GM23248 (cell line): ENCODE measurements at regions not wholly inside any gene's neighbourhood (a gene's known extent, or its start where the extent isn't known, plus 50 kb on each side); places are given as distances from the start of the nearest gene placed in this dataset.

ENCODE experiments used
- DNase-seq: peaks from one replicate; pipeline ENCODE4 v3.0.0-alpha.2; 2015
- H2AFZ ChIP-seq: fragments of 200-600 bp; sonication (generic); 2 replicates; pipeline ENCODE4 v1.6.1; 2016; ENCODE audit warnings: antibody characterized with exemption
- H3F3A ChIP-seq: fragments of 200-600 bp; sonication (generic); 2 replicates; pipeline ENCODE4 v1.6.1; 2016; ENCODE audit warnings: mild to moderate bottlenecking, antibody characterized with exemption, mixed run types; ENCODE audit not compliant: insufficient read depth
- H3K27ac ChIP-seq: fragments of 200-600 bp; sonication (generic); 2 replicates; pipeline ENCODE4 v1.5.1; 2016; ENCODE audit warnings: mild to moderate bottlenecking
- H3K27me3 ChIP-seq: fragments of 200-600 bp; sonication (generic); replicated peaks from 2 replicates; pipeline ENCODE4 v1.6.1; 2016; ENCODE audit warnings: mild to moderate bottlenecking; ENCODE audit not compliant: insufficient read depth
- H3K36me3 ChIP-seq: fragments of 200-600 bp; sonication (generic); 2 replicates; pipeline ENCODE4 v1.6.1; 2016; ENCODE audit warnings: low read depth, mild to moderate bottlenecking
- H3K4me1 ChIP-seq: fragments of 200-600 bp; sonication (generic); 2 replicates; pipeline ENCODE4 v1.6.1; 2016; ENCODE audit warnings: mild to moderate bottlenecking; ENCODE audit not compliant: insufficient read depth
- H3K4me2 ChIP-seq: fragments of 200-600 bp; sonication (generic); one replicate; pipeline ENCODE4 v1.6.1; 2016; ENCODE audit warnings: mild to moderate bottlenecking; ENCODE audit not compliant: unreplicated experiment
- H3K4me3 ChIP-seq: fragments of 200-600 bp; sonication (generic); 2 replicates; pipeline ENCODE4 v1.5.1; 2016; ENCODE audit warnings: mild to moderate bottlenecking
- H3K79me2 ChIP-seq: fragments of 200-600 bp; sonication (generic); 2 replicates; pipeline ENCODE4 v1.6.1; 2016; ENCODE audit warnings: mild to moderate bottlenecking; ENCODE audit not compliant: insufficient read depth
- H3K9ac ChIP-seq: fragments of 200-600 bp; sonication (generic); 2 replicates; pipeline ENCODE4 v1.6.1; 2016; ENCODE audit warnings: mild to moderate bottlenecking
- H3K9me2 ChIP-seq: fragments of 200-600 bp; sonication (generic); 2 replicates; pipeline ENCODE4 v1.6.1; 2016; ENCODE audit warnings: mixed run types, mild to moderate bottlenecking, moderate library complexity; ENCODE audit not compliant: insufficient read depth
- H3K9me3 ChIP-seq: fragments of 200-600 bp; sonication (generic); one replicate; pipeline ENCODE4 v1.6.1; 2017; ENCODE audit warnings: low read depth
- H4K20me1 ChIP-seq: fragments of 200-600 bp; sonication (generic); 2 replicates; pipeline ENCODE4 v1.6.0; 2016; ENCODE audit not compliant: insufficient read depth
- EZH2 ChIP-seq: fragments of 200-600 bp; sonication (generic); IDR thresholded peaks from 2 replicates; pipeline ENCODE4 v1.6.1; 2018; ENCODE audit warnings: antibody characterized with exemption, mild to moderate bottlenecking; ENCODE audit not compliant: insufficient read depth, poor library complexity, severe bottlenecking
- EZH2phosphoT487 ChIP-seq: fragments of 200-600 bp; sonication (generic); IDR thresholded peaks from 2 replicates; pipeline ENCODE4 v1.6.1; 2018; ENCODE audit warnings: antibody characterized with exemption, moderate library complexity, mild to moderate bottlenecking, low read depth; ENCODE audit not compliant: insufficient read depth
- WGBS, 2 experiments: methylation state at CpG; one replicate each; pipeline ENCODE4 v1.1.6; 2015 to 2017; ENCODE audit warnings: low lambda C conversion rate in 2 of 2, low coverage in 1 of 2; ENCODE audit errors: missing lambda C conversion rate in 2 of 2; 5-methylcytosine and 5-hydroxymethylcytosine counted together
- in situ Hi-C: fragments of 300-500 bp; cut with MboI; formaldehyde crosslinking; loops from 2 replicates; pipeline ENCODE4 v1.15.0; 2020

DNA sequence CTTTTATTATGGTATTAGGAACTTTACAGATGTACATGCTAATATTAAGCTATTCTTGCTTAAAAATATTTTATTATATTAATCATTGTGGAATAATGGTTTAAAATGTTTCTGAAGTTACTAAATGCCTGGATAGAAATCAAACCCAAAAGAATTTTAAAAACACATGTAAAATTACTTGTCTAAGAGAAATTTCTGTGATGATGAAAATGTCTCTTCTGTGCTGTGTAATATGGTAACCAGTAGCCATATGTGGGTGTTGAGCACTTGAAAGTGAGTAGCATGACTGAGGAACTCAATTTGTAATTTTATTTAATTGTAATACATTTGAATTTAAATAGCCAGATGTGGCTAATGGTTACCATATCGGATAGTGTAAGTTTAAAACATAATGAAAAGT is 66.7 kb upstream of the HSPB3 start:
- Histone ChIP-seq H3K27ac (peak overlapping the region; percentile 44), H3K4me2 (peak overlapping the region; percentile 56), H3K79me2 (no peaks in the 10 kb centered on the region), H3K9ac (0 out of 2 replicates have a peak overlapping the region, but pooled peaks have one; percentile 16), H3K9me3 (no peaks in the 10 kb centered on the region), H3K27me3 (no peaks in the 10 kb centered on the region), H2AFZ (no peak overlapping the region), H3K36me3 (no peaks in the 10 kb centered on the region), H4K20me1 (no peaks in the 10 kb centered on the region), H3F3A (peaks cover 30% of the 10 kb centered on the region), H3K4me3 (no peak overlapping the region), H3K4me1 (peaks cover 30% of the 10 kb centered on the region), H3K9me2 (no peaks in the 10 kb centered on the region)
- no peak for TF ChIP-seq EZH2
- TF ChIP-seq EZH2phosphoT487: no peak
- WGBS, 2 experiments: 100% methylated on average over 1 of the region's 1 CpG
- peak; percentile 47 for DNase-seq
- in situ Hi-C loops: no loop called here

DNA sequence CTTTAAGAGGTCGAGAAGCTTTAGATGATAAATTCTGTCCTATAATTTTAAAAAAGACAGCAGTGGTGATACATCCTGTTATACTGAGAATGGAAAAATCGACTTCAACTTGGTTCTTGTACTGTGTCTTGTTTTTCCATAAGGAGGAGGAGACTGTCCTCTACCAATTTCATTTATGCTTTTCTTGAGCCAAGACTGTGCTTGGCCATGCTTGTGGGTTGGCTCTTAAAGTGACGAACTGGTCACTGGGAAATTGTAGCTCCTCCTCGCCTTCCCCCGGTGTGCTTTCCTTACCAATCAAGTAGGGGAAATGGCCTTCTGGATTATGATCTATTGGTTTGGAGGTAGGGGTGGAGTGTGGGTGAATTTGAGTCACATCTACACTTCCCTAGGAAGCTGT is 67.1 kb upstream of the HSPB3 start:
- H2AFZ ChIP-seq: no peak overlapping the region
- H3F3A ChIP-seq: peaks cover 33% of the 10 kb centered on the region
- WGBS, 2 experiments: 21 to 25% methylated on average over 5 of the region's 5 CpGs
- peak overlapping the region; percentile 56 for H3K4me2 ChIP-seq
- no peak for TF ChIP-seq EZH2phosphoT487
- TF ChIP-seq EZH2: no peak
- DNase-seq: peak; percentile 46
- H3K27ac ChIP-seq: peak overlapping the region; percentile 44
- H3K4me3 ChIP-seq: no peak overlapping the region
- H3K36me3 ChIP-seq: no peaks in the 10 kb centered on the region
- H3K9me2 ChIP-seq: no peaks in the 10 kb centered on the region
- peaks cover 32% of the 10 kb centered on the region for H3K4me1 ChIP-seq
- in situ Hi-C loops: no loop called here
- peak overlapping the region; percentile 16; the same call in 1 of the 2 replicates for H3K9ac ChIP-seq
- H3K9me3 ChIP-seq: no peaks in the 10 kb centered on the region
- no peaks in the 10 kb centered on the region for H3K27me3 ChIP-seq
- no peaks in the 10 kb centered on the region for H4K20me1 ChIP-seq
- no peaks in the 10 kb centered on the region for H3K79me2 ChIP-seq

DNA sequence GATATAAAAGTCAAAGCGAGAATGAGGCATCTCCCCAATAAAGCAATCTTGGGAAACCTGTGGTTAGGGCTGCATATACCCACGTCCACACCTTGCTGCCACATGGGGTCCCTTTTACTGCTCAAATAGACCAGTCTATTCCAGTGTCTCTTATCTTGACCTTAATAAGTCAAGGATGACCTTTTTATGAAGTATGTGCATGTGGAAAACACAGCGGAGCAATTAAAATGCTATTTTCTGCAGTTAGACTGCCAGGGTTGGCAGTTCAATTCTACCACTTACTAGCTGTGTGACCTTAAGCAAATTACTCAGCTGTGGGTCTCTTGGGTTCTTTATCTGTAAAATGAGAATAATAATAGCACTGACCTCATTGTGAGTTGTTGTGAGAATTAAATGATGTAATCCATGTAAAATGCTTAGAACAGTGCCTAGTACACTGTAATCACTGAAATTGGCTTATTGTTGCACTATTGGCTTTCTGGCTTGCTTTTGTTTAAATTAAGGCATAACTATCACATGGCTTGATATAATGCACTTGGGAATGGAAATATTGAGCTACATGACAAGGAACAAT is 67.8 kb upstream of the HSPB3 start:
- Histone ChIP-seq H3K79me2 (no peaks in the 10 kb centered on the region), H2AFZ (no peak overlapping the region), H3K9me3 (no peaks in the 10 kb centered on the region), H3K4me2 (peak overlapping the region; percentile 56), H3K27ac (peak overlapping the region; percentile 44), H3K9me2 (no peaks in the 10 kb centered on the region), H3K9ac (0 out of 2 replicates have a peak overlapping the region, but pooled peaks have one; percentile 16), H3F3A (peaks cover 38% of the 10 kb centered on the region), H3K36me3 (no peaks in the 10 kb centered on the region), H3K4me3 (no peak overlapping the region), H3K27me3 (no peaks in the 10 kb centered on the region), H3K4me1 (peaks cover 36% of the 10 kb centered on the region), H4K20me1 (no peaks in the 10 kb centered on the region)
- 69 to 77% methylated on average over 3 of the region's 3 CpGs for WGBS, 2 experiments
- in situ Hi-C loops: no loop called here
- DNase-seq: peak; percentile 76
- TF ChIP-seq EZH2: no peak
- TF ChIP-seq EZH2phosphoT487: no peak

DNA sequence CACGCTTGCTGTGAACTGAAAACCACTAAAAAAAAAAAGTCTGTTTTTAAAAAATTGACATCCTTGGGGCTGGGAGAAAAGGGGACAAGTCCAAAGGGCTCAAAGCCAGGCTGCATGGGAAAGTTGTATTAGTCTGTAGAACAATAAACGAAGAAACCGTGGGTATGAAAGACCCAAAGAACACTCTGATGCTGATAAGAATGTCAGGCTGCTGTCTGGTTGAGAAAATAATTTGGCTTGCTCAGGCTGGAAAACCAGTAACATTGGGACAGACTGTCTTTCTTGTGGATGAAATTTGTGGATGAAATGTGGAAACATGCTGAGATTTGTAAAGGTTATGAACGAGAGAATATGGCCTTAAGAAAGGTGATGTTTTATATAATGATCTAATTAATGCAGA is 68.5 kb upstream of the HSPB3 start:
- Histone ChIP-seq H2AFZ (no peak overlapping the region), H3K4me2 (no peak overlapping the region), H4K20me1 (no peaks in the 10 kb centered on the region), H3F3A (peaks cover 38% of the 10 kb centered on the region), H3K9me3 (no peaks in the 10 kb centered on the region), H3K4me3 (no peak overlapping the region), H3K9me2 (no peaks in the 10 kb centered on the region), H3K79me2 (no peaks in the 10 kb centered on the region), H3K9ac (no peak overlapping the region), H3K27me3 (no peaks in the 10 kb centered on the region), H3K4me1 (peaks cover 36% of the 10 kb centered on the region), H3K27ac (no peak overlapping the region), H3K36me3 (no peaks in the 10 kb centered on the region)
- 41 to 49% methylated on average over 4 of the region's 4 CpGs for WGBS, 2 experiments
- TF ChIP-seq EZH2 (no peak), EZH2phosphoT487 (no peak)
- in situ Hi-C loops: no loop called here
- DNase-seq: no peak
